CD4-positive, alpha-beta T cell treated with Interleukin-6 for 4 hours (primary cell): ENCODE measurements at regions not wholly inside any gene's neighbourhood (a gene's known extent, or its start where the extent isn't known, plus 50 kb on each side); places are given as distances from the start of the nearest gene placed in this dataset.

Experiments used
- DNase-seq: peaks from one replicate; pipeline ENCODE4 v3.0.0-alpha.2; 2020; ENCODE audit warnings: mixed read lengths

DNA sequence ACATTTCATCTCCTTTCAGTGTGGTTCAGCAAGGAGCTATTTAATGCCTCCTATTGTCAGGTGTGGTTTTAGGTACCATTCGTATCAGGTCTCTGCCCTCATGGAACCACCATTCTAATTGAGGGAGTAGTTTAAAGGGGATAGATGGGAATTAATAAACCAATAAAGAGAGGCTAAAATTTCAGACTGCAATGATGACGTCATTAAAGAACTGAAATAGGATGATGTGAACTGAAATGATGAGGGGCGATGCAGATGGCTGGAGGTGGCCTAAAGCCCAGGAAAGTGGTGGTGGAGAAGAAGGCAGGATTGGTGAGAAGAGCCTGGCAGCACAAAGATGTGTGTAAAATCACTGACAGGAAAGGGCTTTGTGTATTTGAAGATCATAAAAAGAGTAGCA lies 148.9 kb upstream of the RBFOX1 start:
- no peak for DNase-seq

DNA sequence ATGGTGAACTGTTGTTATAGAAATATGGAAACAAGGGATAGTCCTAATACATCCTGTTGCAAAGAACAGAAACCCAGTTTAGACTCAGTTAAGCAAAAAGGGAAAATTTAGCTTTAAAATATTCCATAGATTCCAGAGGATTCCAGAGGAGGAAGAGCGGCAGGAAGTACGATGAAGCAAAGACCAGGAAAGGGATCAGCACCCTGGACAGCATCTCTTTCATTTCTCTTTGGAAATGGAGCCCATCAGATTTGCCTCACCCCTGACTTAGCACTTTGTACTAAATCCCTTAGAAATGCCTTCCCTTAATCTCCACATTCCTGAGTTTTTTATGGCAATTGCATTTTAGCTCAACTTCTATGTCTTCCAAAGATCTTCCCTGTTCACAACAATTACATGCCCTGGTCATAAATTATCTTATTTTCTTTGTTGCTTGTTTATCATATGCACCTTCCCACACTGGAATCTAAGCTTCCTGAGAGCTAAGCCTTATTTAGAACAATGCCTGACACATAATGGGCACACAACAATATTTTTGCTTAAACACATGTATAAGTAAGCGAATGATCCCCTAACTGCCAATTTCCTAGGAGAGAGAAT lies 150.0 kb upstream of the RBFOX1 start:
- DNase-seq: no peak

DNA sequence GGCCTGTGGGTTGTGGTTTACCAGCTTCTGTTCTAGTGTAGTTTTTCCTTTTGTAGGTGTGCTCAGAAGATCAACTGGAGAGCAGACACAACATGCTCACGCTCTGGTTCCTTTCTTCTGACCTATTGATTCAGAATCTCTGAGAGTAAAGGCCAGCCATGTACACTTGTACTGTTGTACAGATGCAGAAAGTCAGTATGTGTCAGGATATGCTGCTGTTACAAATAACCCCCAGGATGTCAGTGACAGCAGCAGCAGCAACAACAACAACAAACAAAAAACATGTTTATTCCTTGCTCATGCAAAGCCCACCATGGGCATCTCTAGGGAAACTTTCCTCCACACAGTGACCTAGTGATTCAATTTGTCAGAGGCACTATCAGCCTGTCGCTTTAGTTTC lies 154.8 kb upstream of the RBFOX1 start:
- no peak for DNase-seq

DNA sequence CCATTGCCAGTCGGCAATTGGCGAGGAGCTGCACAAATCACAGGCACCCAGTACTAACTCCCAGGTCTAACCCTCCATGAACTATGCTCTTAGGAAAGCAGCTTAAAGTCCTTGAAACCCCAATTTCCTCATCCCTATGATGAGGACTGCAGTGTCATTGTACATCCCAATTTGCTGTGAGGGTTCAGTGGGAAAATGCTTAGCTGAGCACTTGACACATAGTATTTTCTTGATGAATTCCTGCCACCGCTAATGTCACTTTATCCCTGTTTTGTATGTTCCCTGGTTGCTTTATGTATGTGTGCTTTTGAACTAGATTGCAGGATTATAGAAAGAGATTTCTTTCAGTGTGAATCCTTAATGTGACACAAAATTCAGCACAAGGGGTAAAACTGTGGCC lies 161.5 kb upstream of the RBFOX1 start:
- DNase-seq: no peak

DNA sequence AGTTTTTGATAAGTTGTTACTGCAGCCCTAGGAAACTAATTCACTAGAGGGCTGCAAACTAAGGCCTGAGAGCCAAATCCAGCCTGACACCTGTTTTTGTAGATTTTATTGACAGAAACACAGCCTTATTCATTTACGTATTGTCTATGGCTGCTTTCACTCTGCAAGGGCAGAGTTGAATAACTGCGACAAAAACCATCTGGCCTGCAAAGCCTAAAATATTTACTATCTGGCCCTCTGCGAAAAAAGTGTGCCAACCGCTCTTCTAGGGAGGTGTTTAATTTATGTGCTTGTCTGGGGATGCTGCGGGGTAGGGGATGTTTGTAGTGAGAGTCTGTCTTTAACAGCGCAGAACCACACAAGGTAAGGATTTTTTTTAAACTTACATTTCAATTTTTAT lies 165.0 kb upstream of the RBFOX1 start:
- no peak for DNase-seq

DNA sequence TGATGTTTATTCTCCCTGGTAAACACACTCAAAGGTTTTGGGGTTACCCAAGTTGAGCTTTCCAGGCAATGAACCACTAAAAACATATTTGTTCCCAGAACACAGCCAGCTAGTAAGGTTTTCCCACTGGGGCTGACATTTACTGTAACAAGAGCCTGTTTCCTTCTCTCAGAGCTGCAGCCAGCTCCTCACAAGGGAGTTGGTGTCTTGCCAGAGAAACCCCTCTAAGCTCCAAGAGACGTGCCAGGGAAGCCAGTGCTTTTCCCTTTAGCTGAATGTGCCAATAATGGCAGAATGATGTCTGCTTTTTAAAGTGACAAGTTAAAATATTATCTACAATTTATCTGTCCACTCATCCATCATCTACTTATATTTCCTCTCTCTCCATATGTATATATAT lies 170.8 kb upstream of the RBFOX1 start:
- no peak for DNase-seq

DNA sequence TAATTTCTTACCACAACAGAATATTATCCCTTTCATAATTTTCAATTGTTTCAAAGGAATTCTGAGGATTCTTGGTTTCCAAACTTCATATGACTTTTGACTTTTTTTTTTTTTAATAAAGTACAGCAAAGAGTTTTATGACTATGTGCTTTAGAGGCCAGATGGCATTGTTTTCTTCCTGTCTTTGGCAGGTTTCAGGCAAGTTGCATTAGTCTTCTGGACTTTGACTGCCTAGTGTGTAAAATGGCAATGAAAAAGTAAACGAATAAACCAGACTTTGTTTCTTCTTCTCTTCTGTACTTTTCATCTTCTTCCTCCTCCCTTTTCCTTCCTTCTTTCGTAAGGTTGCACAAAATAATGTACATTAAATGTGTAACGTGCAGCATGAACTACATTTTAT lies 172.6 kb upstream of the RBFOX1 start:
- no peak for DNase-seq

DNA sequence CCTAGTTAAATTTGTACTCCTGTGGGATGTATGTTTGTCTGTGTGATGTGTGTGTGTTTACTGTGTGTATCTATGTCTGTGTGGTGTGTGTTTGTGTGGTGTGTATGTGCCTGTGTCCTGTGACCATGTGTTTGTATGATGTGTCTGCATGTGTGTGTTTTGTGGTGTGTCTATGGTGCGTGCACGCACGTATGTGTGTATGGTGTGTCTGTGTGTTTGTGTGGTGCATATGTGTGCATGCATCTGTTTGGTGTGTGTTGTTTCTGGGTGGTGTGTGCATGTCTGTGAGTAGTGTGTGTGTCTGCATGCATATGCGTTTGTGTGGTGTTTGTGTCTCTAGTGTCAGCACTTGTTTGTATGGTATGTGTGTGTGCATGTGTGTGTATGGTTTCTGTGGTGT lies 174.2 kb upstream of the RBFOX1 start:
- no peak for DNase-seq

DNA sequence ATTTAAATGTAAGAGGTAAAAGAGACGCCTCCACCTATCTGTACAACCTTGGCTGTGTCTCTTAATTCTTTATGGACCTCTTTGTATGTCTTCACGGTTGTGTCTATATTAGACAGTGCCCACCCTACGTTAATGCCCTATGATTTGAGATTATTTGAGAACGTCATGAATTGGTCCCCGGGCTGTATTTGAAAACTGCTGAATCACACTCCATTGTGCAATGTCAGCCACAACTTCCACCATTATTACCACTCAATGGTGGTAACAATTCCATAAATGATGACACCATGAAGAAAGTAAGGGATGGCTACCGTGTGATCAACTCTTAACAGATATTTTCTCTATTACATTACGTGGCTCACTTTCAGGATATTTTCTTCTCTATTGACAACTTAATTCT lies 182.4 kb upstream of the RBFOX1 start:
- DNase-seq: no peak

DNA sequence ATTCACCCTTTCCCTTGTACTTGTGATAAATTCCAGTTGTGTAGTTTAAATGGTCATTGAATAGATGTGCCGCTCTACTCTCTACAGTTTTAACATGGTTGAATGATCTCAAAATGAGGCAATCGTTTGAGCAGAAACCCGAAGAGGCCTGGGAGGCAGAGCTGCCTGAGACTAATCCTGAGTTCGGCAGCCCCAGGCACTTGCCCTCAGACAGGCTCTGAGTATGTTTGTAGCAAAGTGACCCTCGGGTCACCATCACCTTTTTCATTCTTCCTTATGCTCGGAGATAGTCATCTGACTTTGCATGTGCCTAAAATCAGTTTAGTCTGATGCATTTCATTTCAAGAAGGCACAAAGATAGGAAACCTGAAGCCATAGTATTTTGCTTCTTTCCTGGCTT lies 184.0 kb upstream of the RBFOX1 start:
- DNase-seq: no peak

DNA sequence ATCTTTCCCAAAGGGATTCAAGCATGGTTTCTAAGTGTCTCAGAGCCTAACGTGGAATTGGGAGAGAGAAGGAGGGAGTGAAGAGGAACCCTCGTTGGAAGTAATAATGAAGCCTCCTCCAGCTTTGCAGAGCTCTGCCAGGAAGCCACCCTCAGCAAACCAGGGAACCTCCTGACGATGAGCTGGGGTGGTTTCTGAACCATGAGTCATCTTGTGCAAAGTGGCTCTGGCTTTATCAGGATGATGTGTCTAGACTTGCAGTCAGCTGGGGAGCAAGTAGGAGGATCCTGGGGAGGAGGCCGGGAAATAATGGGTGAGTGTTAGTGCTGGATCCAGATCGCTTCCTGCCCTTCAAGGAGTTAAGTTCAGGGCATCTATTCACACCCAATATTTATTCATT lies 191.7 kb upstream of the RBFOX1 start:
- no peak for DNase-seq

DNA sequence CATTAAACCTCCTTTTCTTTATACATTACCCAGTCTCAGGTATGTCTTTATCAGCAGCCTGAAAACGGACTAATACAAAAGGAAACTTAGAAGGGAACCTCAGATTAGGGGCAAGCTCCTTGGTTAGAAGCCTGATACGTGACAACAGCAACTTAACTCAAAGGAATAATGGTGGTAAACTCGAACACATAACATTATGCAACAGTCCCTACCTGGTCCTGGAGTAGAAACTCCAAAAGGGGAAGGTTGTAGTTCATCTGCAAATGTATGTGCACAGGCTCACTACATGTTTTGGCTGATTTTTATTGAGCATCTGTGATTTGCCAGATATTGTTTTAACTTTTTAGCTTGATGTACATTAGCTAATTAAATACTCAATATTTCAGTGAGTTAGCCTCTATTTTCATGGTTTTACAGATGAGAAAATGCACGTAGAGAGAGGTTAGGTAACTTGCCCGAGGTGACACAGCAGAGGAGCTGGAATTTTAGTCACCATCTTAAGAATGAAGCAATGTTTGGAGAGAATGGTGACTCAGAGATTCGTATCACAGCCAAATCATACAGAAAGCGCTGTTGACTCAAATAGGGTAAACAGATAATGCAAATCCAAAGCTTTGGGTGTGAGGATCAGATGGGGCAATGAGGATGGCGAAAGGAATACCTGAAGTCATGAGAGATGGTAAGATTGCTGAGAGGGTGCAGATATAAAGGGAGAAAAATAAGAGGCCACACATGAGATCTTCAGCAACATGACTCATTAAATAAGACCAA lies 194.9 kb upstream of the RBFOX1 start:
- no peak for DNase-seq

DNA sequence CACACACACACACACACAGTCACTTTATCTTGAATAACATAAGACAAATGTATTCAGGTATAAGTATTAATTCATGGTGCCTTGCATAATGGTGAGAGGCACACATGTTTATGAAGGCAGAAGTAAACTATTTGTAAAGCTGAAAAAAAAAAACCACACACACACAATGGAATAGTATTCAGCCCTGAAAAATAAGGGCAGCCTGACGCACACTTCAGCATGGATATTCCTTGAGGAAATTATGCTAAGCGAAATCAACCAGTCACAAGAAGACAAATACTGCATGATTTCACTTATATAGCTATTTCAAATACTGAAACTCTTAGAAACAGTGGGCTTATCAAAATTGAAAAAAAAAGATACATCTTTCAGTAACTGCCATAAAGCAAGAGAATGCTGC lies 200.2 kb upstream of the RBFOX1 start:
- DNase-seq: no peak

DNA sequence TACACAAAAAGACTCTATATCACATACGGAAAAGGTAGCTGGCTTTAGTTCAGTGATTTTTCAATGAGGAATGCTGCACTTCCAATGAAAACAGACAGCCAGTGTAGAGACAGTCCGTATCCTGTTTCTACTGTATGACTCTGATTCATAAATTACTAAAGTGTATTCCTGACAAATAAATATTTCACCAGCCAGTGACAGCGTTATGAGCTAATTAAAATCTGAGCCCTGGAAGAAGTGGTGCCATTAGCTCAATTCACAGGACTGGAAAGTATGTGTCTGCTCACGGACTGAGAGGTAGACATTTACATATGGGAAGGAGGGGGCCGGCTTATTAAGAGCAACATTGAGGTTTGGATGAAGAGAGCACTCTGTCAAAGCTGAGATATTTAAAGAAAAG lies 207.9 kb upstream of the RBFOX1 start:
- no peak for DNase-seq

DNA sequence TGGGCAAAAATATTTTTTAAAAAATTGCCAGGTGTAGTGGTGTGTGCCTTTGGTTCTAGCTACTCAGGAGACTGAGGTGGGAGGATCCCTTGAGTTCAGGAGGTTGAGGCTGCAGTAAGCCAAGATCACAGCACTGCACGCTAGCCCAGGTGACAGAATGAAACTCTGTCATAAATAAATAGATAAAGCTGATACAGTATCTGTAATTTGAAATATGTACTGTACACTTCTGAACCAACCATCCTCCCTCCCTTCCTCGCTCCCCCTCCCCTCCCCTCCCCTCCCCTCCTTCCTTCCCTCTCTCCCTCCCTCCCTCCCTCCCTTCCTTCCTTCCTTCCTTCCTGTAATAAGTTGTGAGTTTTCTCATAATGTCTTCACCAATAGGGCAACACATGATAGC lies 208.4 kb upstream of the RBFOX1 start:
- no peak for DNase-seq

DNA sequence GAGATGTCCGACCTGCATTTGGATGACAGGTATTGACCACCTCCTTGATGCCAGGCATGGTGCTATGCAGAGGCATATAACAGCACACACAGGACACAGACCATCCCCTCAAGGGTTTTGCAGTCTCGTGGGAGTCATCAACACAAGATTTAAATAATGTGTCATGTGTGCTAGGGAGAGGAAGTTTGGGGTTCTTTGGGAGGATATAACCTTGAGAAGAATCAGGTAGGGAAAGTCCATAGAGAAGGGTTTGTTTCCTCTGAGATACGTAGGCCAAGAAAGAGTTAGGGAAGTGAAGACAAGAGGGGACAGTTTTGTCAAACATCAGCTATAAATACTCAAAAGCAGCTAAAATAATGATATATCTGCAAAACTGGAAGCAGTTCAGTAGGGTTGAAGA lies 215.9 kb upstream of the RBFOX1 start:
- DNase-seq: no peak

DNA sequence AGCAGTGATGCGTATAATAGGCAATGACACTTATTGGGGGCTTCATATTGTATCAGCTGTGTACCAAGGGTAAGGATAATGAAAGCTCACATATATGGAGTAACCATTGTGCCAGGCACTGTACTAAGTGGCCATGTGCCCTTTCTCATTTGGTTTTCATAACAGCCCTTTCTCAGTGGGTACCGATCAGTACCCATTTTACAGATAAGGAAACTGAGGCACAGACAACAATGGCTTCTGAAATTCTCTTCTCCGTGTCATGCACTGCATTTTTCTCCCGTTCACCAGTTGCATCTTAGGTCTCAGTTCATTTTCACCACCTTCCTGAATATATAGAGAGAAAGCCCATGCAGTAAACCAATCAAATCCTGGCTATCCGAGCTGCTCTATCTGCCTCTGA lies 216.7 kb upstream of the RBFOX1 start:
- DNase-seq: no peak

DNA sequence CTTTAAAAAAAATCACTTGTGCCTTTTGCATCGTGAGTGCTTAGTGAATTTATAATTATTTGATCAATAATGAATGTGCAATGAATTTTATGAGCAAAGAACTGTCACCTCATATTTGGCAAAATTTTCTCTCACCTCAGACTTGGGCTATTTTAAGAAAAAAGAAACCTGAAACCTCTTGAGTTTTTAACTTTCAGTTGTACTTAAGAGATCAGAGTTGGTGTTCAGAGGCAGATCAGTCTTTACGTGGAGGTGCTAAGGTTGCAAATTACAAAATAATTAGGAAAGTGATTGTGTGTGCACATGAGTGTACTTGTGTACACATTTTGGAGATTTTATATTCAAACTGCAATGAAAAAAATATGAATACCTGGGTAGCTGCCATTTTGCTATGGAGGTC lies 218.7 kb upstream of the RBFOX1 start:
- no peak for DNase-seq

DNA sequence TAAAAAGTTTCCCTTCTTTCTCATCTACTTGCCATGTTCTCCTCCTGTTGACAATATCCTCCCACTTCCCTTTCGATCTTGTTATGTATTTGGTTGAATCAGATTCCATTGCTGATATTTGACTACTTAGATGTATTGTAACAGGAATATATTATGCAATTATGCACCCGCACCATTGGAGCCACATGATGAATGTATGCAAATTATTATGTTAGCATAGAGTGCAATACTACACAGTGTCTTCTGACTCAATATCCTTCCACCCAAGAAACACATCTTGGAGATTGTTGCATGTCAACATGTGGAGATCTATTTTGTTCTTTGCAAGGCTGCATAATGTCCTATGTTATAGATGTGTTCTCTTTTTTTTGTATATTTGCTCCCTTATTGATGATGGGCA lies 219.2 kb upstream of the RBFOX1 start:
- DNase-seq: no peak

DNA sequence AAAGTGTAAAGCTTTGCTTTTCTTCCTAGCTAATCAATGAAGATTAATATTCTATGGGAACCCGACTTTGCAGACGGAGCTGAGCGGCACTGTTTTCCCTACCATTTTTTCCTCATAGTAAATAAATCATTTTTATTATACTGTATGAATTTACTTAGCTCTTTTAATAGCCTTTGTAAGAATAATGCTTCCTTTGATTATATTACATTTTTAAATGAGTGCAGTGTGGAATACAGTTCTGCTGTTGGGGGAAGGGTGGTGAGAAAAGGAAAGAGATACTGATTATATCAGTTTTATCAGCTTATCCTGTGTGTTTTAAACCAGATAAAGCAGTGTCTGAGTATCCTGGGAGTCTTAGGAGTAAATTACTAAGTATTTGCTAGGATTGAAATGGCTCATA lies 221.4 kb upstream of the RBFOX1 start:
- no peak for DNase-seq

DNA sequence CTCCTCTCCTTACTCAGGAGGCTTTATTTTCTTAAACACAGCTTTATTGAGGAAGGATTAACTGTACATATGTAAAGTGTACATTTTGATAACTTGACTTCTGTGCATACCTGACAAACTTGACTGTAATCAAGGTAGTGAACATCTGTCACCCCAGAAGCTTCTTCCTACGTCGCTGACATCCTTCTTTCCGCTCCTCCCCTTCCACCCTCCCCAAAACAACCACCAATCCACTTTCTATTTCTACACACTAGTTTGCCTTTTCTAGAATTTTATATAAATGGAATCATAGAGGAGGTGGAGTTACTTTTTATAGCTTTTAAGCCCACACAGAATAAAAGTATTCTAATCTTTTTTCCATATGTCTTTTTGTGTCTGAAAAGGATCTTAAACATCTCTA lies 225.2 kb upstream of the RBFOX1 start:
- no peak for DNase-seq

DNA sequence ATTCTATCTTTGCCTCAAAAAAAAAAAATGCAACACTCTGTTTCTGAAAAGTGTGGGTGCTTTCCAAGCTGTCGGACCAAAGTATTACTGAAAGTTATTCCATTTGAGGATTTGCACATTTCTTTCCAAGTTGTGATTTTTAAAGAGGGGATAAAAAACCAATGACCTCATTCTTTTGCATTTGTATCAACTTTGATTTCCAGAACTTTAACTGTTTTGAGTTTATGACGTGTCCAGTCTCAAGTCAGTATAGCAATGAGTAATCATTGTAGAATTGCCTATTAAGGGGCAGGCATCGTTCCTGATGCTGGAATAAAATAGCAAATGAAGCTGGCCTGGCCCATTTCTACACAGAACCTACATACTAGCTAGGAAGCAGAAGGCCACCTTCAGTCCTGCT lies 229.6 kb upstream of the RBFOX1 start:
- DNase-seq: no peak

DNA sequence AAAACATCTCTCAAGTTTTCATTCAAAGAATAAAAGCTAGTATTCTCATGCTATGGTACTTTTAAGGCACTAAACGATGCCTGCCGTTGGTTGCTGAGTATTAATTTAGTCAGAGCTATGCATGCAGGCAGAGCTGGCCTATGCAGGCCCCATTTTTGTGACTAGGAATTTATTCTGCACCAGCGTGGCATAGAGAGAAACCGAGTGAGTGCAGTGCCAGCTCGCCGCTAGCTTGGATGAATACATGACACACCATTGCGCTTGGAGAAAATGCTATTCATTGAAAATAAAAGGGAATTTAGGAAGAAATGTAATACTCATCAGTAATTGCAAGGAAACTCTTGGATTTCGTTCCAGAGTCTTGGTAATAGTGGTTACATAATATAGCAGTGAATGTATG lies 231.6 kb upstream of the RBFOX1 start:
- DNase-seq: no peak

DNA sequence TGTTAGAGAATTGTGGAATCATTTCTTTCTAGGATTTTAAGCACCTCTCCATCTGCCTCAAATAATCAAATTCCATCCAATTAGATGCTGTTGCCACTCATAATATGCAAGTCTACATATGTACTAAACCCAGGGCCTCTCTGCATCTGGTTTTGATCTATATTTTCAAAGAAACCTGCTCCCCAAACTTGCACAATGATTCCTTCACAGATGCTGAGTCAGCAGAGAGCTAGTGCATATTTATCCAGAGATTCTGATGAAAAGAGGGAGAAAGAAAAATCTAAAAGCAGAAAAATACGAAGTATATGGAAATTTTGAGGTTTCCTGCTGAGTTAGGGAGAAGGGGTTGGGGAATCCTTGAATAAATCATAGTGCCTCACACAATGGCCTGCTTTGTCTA lies 235.1 kb upstream of the RBFOX1 start:
- DNase-seq: no peak

DNA sequence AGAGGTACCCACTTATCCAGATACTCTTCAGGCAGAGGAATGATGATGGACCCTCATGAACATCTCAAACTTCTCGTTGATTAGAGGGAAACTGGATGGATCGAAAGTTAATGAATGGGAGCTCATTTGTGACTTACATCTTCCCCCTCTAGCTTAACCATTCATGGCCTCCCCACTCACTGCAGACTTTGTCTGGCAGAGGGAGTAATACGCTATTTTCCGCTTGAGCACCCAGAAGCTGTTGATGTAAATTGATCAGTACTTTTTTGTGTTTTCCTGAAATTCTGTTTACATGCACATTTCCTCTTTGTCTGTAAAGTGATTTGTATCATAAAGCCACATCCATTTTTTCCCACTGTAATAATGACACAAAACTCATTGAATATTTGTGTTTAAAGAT lies 239.1 kb upstream of the RBFOX1 start:
- no peak for DNase-seq
